ENCODE measurements at regions not wholly inside any gene's neighbourhood (a gene's known extent, or its start where the extent isn't known, plus 50 kb on each side); places are given as distances from the start of the nearest gene placed in this dataset.
"Not testable (repeated sequence)": the region's sequence is repeated elsewhere in the genome, so short reads cannot be mapped to it uniquely, and the experiment has no call there.

- DNase-seq: no peak
- intact Hi-C loops (cut with DNase I; ENCODE audit: low total_unique reads): no loop called here
- TF ChIP-seq POLR2AphosphoS5 (IDR thresholded peaks at IDR 0.05) (no peak), POLR2A (IDR thresholded peaks at IDR 0.05) (no peak), CTCF (IDR thresholded peaks at IDR 0.05 in 8 of 11, conservative IDR thresholded peaks at IDR 0.05 in 3 of 11) (no peak)
- no peaks in the 10 kb centered on the region for H3K36me3 ChIP-seq
- no peak overlapping the region for H3K27ac ChIP-seq
- H3K27me3 ChIP-seq (replicated peaks in 1 of 7): no peaks in the 10 kb centered on the region
- no peaks in the 10 kb centered on the region for H3K9me3 ChIP-seq
- H3K4me3 ChIP-seq: no peak overlapping the region
- H3K4me1 ChIP-seq: no peaks in the 10 kb centered on the region
Measured at GRCh38 chr4:138588501-138588900, 346.4 kb upstream of the SLC7A11 start.

- Histone ChIP-seq H3K27me3 (replicated peaks in 1 of 7) (no peaks in the 10 kb centered on the region), H3K9me3 (peaks cover 3 to 63% (median 50%) of the 10 kb centered on the region in 8 donors), H3K4me1 (no peaks in the 10 kb centered on the region), H3K4me3 (no peak overlapping the region), H3K36me3 (no peaks in the 10 kb centered on the region), H3K27ac (no peak overlapping the region)
- TF ChIP-seq POLR2AphosphoS5 (IDR thresholded peaks at IDR 0.05) (no peak), POLR2A (IDR thresholded peaks at IDR 0.05) (no peak), CTCF (IDR thresholded peaks at IDR 0.05 in 8 of 11, conservative IDR thresholded peaks at IDR 0.05 in 3 of 11) (no peak)
- intact Hi-C loops (cut with DNase I; ENCODE audit: low total_unique reads): no loop called here
- WGBS, 5 donors: 91 to 97% (median 95%) methylated on average over 2 of the region's 2 CpGs
- DNase-seq: no peak
Measured at GRCh38 chr4:138579146-138579545, 337.0 kb upstream of the SLC7A11 start.

- H3K27me3 ChIP-seq (replicated peaks in 1 of 7); H3K4me3 ChIP-seq; H3K36me3 ChIP-seq; intact Hi-C loops (cut with DNase I; ENCODE audit: low total_unique reads); DNase-seq; H3K4me1 ChIP-seq; H3K27ac ChIP-seq: not testable (repeated sequence)
- H3K9me3 ChIP-seq: peaks cover 3 to 63% (median 50%) of the 10 kb centered on the region in 8 donors
- WGBS, 5 donors: 77 to 83% (median 79%) methylated on average over 3 of the region's 3 CpGs
Measured at GRCh38 chr4:138577826-138578225, 335.7 kb upstream of the SLC7A11 start.

- no peaks in the 10 kb centered on the region for H3K4me1 ChIP-seq
- no peak for TF ChIP-seq POLR2A (IDR thresholded peaks at IDR 0.05)
- no peak overlapping the region for H3K4me3 ChIP-seq
- intact Hi-C loops (cut with DNase I; ENCODE audit: low total_unique reads): no loop called here
- DNase-seq: no peak
- no peak overlapping the region for H3K27ac ChIP-seq
- no peaks in the 10 kb centered on the region for H3K36me3 ChIP-seq
- no peaks in the 10 kb centered on the region for H3K27me3 ChIP-seq (replicated peaks in 1 of 7)
- H3K9me3 ChIP-seq: peaks cover 3 to 60% (median 50%) of the 10 kb centered on the region in 8 donors
Measured at GRCh38 chr4:138577145-138577544, 335.0 kb upstream of the SLC7A11 start.

- peaks cover 3 to 58% (median 49%) of the 10 kb centered on the region in 8 donors for H3K9me3 ChIP-seq
- no peaks in the 10 kb centered on the region for H3K36me3 ChIP-seq
- H3K4me1 ChIP-seq: no peaks in the 10 kb centered on the region
- no peak overlapping the region for H3K4me3 ChIP-seq
- no peak overlapping the region for H3K27ac ChIP-seq
- H3K27me3 ChIP-seq (replicated peaks in 1 of 7): no peaks in the 10 kb centered on the region
- WGBS, 5 donors: 44 to 54% (median 50%) methylated on average over 3 of the region's 3 CpGs
- TF ChIP-seq POLR2A (IDR thresholded peaks at IDR 0.05): no peak
- no peak for TF ChIP-seq POLR2AphosphoS5 (IDR thresholded peaks at IDR 0.05)
- no peak for TF ChIP-seq CTCF (IDR thresholded peaks at IDR 0.05 in 8 of 11, conservative IDR thresholded peaks at IDR 0.05 in 3 of 11)
- no peak for DNase-seq
- intact Hi-C loops (cut with DNase I; ENCODE audit: low total_unique reads): no loop called here
Measured at GRCh38 chr4:138576684-138577083, 334.5 kb upstream of the SLC7A11 start.
